ENCODE measurements at regions not wholly inside any gene's neighbourhood (a gene's known extent, or its start where the extent isn't known, plus 50 kb on each side); places are given as distances from the start of the nearest gene placed in this dataset.

- no peaks in the 10 kb centered on the region for H3K4me1 Mint-ChIP-seq
- no peak overlapping the region for H3K4me3 Mint-ChIP-seq
- H3K27me3 Mint-ChIP-seq: no peaks in the 10 kb centered on the region
- no peaks in the 10 kb centered on the region for H3K36me3 Mint-ChIP-seq
- H3K27ac Mint-ChIP-seq: no peak overlapping the region
- H3K9me3 Mint-ChIP-seq: peaks cover 19% of the 10 kb centered on the region
- DNase-seq (ENCODE audit: low spot score in 2 of 2) (no peak), ATAC-seq (ENCODE audit: low read depth) (no peak)
Observed at GRCh38 chr7:68458010-68458908, 1140.0 kb upstream of the AUTS2 start.

- ATAC-seq (ENCODE audit: low read depth) (no peak), DNase-seq (ENCODE audit: low spot score in 2 of 2) (no peak)
- Mint-ChIP-seq H3K4me1 (no peaks in the 10 kb centered on the region), H3K9me3 (peaks cover 19% of the 10 kb centered on the region), H3K27me3 (no peaks in the 10 kb centered on the region), H3K36me3 (no peaks in the 10 kb centered on the region), H3K27ac (no peak overlapping the region), H3K4me3 (no peak overlapping the region)
Observed at GRCh38 chr7:68461430-68461829, 1136.8 kb upstream of the AUTS2 start.

GRCh38 chr7:68470836-68471435 lies 1127.3 kb upstream of the AUTS2 start:
- ATAC-seq (ENCODE audit: low read depth) (no peak), DNase-seq (ENCODE audit: low spot score in 2 of 2) (no peak)
- H3K36me3 Mint-ChIP-seq: no peaks in the 10 kb centered on the region

GRCh38 chr7:68472688-68473087 lies 1125.6 kb upstream of the AUTS2 start:
- ATAC-seq (ENCODE audit: low read depth) (no peak), DNase-seq (ENCODE audit: low spot score in 2 of 2) (no peak)
- H3K4me3 Mint-ChIP-seq: no peak overlapping the region
- H3K27ac Mint-ChIP-seq: no peak overlapping the region
- no peaks in the 10 kb centered on the region for H3K36me3 Mint-ChIP-seq
- peaks cover 6% of the 10 kb centered on the region for H3K9me3 Mint-ChIP-seq
- H3K4me1 Mint-ChIP-seq: no peaks in the 10 kb centered on the region
- H3K27me3 Mint-ChIP-seq: no peaks in the 10 kb centered on the region

More at GRCh38 chr7:68470836-68471435, 1127.3 kb upstream of the AUTS2 start:
- no peak overlapping the region for H3K27ac Mint-ChIP-seq
- no peaks in the 10 kb centered on the region for H3K4me1 Mint-ChIP-seq
- H3K9me3 Mint-ChIP-seq: peaks cover 6% of the 10 kb centered on the region
- no peak overlapping the region for H3K4me3 Mint-ChIP-seq
- H3K27me3 Mint-ChIP-seq: no peaks in the 10 kb centered on the region

- H3K27ac Mint-ChIP-seq: no peak overlapping the region
- no peaks in the 10 kb centered on the region for H3K27me3 Mint-ChIP-seq
- no peak for ATAC-seq (ENCODE audit: low read depth)
- H3K9me3 Mint-ChIP-seq: no peaks in the 10 kb centered on the region
- H3K4me3 Mint-ChIP-seq: no peak overlapping the region
- no peaks in the 10 kb centered on the region for H3K36me3 Mint-ChIP-seq
- DNase-seq (ENCODE audit: low spot score in 2 of 2): no peak
- no peaks in the 10 kb centered on the region for H3K4me1 Mint-ChIP-seq
Observed at GRCh38 chr7:68474661-68475216, 1123.5 kb upstream of the AUTS2 start.

GRCh38 chr7:68476966-68477365 lies 1121.3 kb upstream of the AUTS2 start:
- DNase-seq (ENCODE audit: low spot score in 2 of 2) (no peak), ATAC-seq (ENCODE audit: low read depth) (no peak)
- Mint-ChIP-seq H3K4me1 (no peaks in the 10 kb centered on the region), H3K4me3 (no peak overlapping the region), H3K27me3 (no peaks in the 10 kb centered on the region), H3K27ac (no peak overlapping the region), H3K36me3 (no peaks in the 10 kb centered on the region), H3K9me3 (no peaks in the 10 kb centered on the region)

GRCh38 chr7:68478326-68478725 lies 1119.9 kb upstream of the AUTS2 start:
- Mint-ChIP-seq H3K9me3 (peaks cover 2% of the 10 kb centered on the region), H3K27me3 (peaks cover 1% of the 10 kb centered on the region), H3K27ac (no peak overlapping the region), H3K36me3 (no peaks in the 10 kb centered on the region), H3K4me3 (no peak overlapping the region), H3K4me1 (no peaks in the 10 kb centered on the region)
- ATAC-seq (ENCODE audit: low read depth): no peak
- DNase-seq (ENCODE audit: low spot score in 2 of 2): no peak

GRCh38 chr7:68482800-68483199 lies 1115.5 kb upstream of the AUTS2 start:
- no peak overlapping the region for H3K27ac Mint-ChIP-seq
- H3K27me3 Mint-ChIP-seq: peaks cover 4% of the 10 kb centered on the region
- H3K4me1 Mint-ChIP-seq: no peaks in the 10 kb centered on the region
- peaks cover 8% of the 10 kb centered on the region for H3K9me3 Mint-ChIP-seq
- H3K4me3 Mint-ChIP-seq: no peak overlapping the region
- ATAC-seq (ENCODE audit: low read depth) (no peak), DNase-seq (ENCODE audit: low spot score in 2 of 2) (no peak)
- peaks cover 3% of the 10 kb centered on the region for H3K36me3 Mint-ChIP-seq

- Mint-ChIP-seq H3K36me3 (peaks cover 3% of the 10 kb centered on the region), H3K4me3 (no peak overlapping the region), H3K27ac (no peak overlapping the region), H3K4me1 (no peaks in the 10 kb centered on the region), H3K9me3 (peaks cover 11% of the 10 kb centered on the region), H3K27me3 (peaks cover 4% of the 10 kb centered on the region)
- ATAC-seq (ENCODE audit: low read depth): no peak
- DNase-seq (ENCODE audit: low spot score in 2 of 2): no peak
Observed at GRCh38 chr7:68484731-68485130, 1113.5 kb upstream of the AUTS2 start.

- no peaks in the 10 kb centered on the region for H3K4me1 Mint-ChIP-seq
- ATAC-seq (ENCODE audit: low read depth) (no peak), DNase-seq (ENCODE audit: low spot score in 2 of 2) (no peak)
- H3K4me3 Mint-ChIP-seq: no peak overlapping the region
- H3K27ac Mint-ChIP-seq: no peak overlapping the region
- peaks cover 4% of the 10 kb centered on the region for H3K27me3 Mint-ChIP-seq
- H3K9me3 Mint-ChIP-seq: peaks cover 11% of the 10 kb centered on the region
- H3K36me3 Mint-ChIP-seq: peaks cover 3% of the 10 kb centered on the region
Observed at GRCh38 chr7:68485253-68485917, 1112.9 kb upstream of the AUTS2 start.

GRCh38 chr7:68488341-68489060 lies 1109.8 kb upstream of the AUTS2 start:
- Mint-ChIP-seq H3K27me3 (peaks cover 3% of the 10 kb centered on the region), H3K9me3 (peaks cover 10% of the 10 kb centered on the region), H3K4me1 (no peaks in the 10 kb centered on the region), H3K27ac (no peak overlapping the region), H3K36me3 (peaks cover 3% of the 10 kb centered on the region), H3K4me3 (no peak overlapping the region)
- ATAC-seq (ENCODE audit: low read depth): no peak
- no peak for DNase-seq (ENCODE audit: low spot score in 2 of 2)

GRCh38 chr7:68491523-68492358 lies 1106.5 kb upstream of the AUTS2 start:
- DNase-seq (ENCODE audit: low spot score in 2 of 2) (no peak), ATAC-seq (ENCODE audit: low read depth) (no peak)
- Mint-ChIP-seq H3K4me3 (no peak overlapping the region), H3K4me1 (no peaks in the 10 kb centered on the region), H3K27me3 (no peaks in the 10 kb centered on the region), H3K9me3 (peaks cover 5% of the 10 kb centered on the region), H3K36me3 (no peaks in the 10 kb centered on the region), H3K27ac (no peak overlapping the region)

- no peaks in the 10 kb centered on the region for H3K4me1 Mint-ChIP-seq
- H3K9me3 Mint-ChIP-seq: peaks cover 5% of the 10 kb centered on the region
- no peak overlapping the region for H3K4me3 Mint-ChIP-seq
- DNase-seq (ENCODE audit: low spot score in 2 of 2) (no peak), ATAC-seq (ENCODE audit: low read depth) (no peak)
- H3K27ac Mint-ChIP-seq: no peak overlapping the region
- no peaks in the 10 kb centered on the region for H3K27me3 Mint-ChIP-seq
- no peaks in the 10 kb centered on the region for H3K36me3 Mint-ChIP-seq
Observed at GRCh38 chr7:68492359-68492690, 1106.0 kb upstream of the AUTS2 start.

Measured in memory B cell (primary cell).